ENCODE measurements at regions not wholly inside any gene's neighbourhood (a gene's known extent, or its start where the extent isn't known, plus 50 kb on each side); places are given as distances from the start of the nearest gene placed in this dataset.

GRCh38 chr17:33506889-33507650 lies 214.0 kb upstream of the ASIC2 start:
- intact Hi-C loops (cut with DNase I), result no loop called here
- H3K27me3 ChIP-seq, result no peaks in the 10 kb centered on the region
- no peak overlapping the region for H3K4me3 ChIP-seq (replicated peaks in 1 of 3)
- no peaks in the 10 kb centered on the region for H3K9me3 ChIP-seq
- no peaks in the 10 kb centered on the region for H3K36me3 ChIP-seq
- no peak for DNase-seq
- no peak overlapping the region for H3K27ac ChIP-seq
- no peaks in the 10 kb centered on the region for H3K4me1 ChIP-seq
- 69 to 77% methylated on average over 11 of the region's 11 CpGs for WGBS, 2 donors
- no peak for TF ChIP-seq CTCF (IDR thresholded peaks at IDR 0.05)
- no peak for TF ChIP-seq POLR2A (IDR thresholded peaks at IDR 0.05)

DNA sequence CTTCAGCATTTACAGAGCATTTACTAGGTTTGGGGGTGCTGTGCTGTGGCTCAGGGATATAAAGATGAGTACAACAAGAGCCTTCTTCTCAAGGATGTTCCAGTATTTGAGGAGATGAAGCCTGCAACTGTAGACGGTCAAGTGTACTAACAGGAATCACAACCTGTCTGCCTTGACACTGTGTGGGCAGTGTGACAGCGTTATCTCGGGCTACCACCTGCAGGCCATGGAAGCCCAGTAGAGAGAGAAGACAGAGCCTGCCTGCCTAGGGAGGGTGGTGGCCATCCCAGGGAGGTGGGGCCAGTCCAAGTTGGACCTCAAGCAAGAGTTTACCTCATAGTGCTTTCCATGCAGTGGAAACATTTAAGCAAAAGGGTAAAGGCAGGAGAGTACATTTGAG lies 215.1 kb upstream of the ASIC2 start:
- Histone ChIP-seq H3K9me3 (no peaks in the 10 kb centered on the region), H3K36me3 (no peaks in the 10 kb centered on the region), H3K4me3 (replicated peaks in 1 of 3) (no peak overlapping the region), H3K27me3 (no peaks in the 10 kb centered on the region), H3K27ac (no peak overlapping the region), H3K4me1 (no peaks in the 10 kb centered on the region)
- WGBS, 2 donors, result 60 to 62% methylated on average over 3 of the region's 3 CpGs
- TF ChIP-seq CTCF (IDR thresholded peaks at IDR 0.05), result no peak
- no peak for TF ChIP-seq POLR2A (IDR thresholded peaks at IDR 0.05)
- no peak for DNase-seq
- intact Hi-C loops (cut with DNase I), result no loop called here

DNA sequence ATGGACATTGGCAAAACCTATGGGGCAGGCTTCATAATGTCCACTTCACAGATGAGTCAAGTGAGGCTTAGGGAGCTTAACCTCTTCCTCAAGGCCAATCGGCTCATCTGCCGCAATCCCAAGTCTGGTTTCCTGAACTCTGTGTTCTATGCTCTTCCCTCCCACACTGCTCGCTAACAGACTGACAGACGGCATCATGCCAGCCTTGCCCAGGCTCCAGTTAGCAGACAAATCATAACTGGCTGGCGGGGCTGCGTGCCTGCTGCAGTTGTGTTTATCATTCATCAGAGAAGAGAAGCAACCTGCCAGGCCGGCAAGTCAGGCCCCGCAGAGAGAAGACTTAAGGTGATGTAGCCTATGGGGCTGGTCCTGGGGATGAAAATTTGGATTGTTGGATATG lies 216.2 kb upstream of the ASIC2 start:
- Histone ChIP-seq H3K27me3 (no peaks in the 10 kb centered on the region), H3K9me3 (no peaks in the 10 kb centered on the region), H3K27ac (no peak overlapping the region), H3K36me3 (no peaks in the 10 kb centered on the region), H3K4me1 (no peaks in the 10 kb centered on the region), H3K4me3 (replicated peaks in 1 of 3) (no peak overlapping the region)
- TF ChIP-seq POLR2A (IDR thresholded peaks at IDR 0.05) (no peak), CTCF (IDR thresholded peaks at IDR 0.05) (no peak)
- intact Hi-C loops (cut with DNase I), result no loop called here
- 67 to 82% methylated on average over 8 of the region's 8 CpGs for WGBS, 2 donors
- no peak for DNase-seq

- no peaks in the 10 kb centered on the region for H3K4me1 ChIP-seq
- no peak overlapping the region for H3K4me3 ChIP-seq (replicated peaks in 1 of 3)
- no peaks in the 10 kb centered on the region for H3K9me3 ChIP-seq
- 67 to 78% methylated on average over 2 of the region's 2 CpGs for WGBS, 2 donors
- no peaks in the 10 kb centered on the region for H3K36me3 ChIP-seq
- intact Hi-C loops (cut with DNase I), result no loop called here
- H3K27ac ChIP-seq, result no peak overlapping the region
- TF ChIP-seq POLR2A (IDR thresholded peaks at IDR 0.05), result no peak
- TF ChIP-seq CTCF (IDR thresholded peaks at IDR 0.05), result no peak
- H3K27me3 ChIP-seq, result no peaks in the 10 kb centered on the region
- DNase-seq, result no peak
These were observed 218.6 kb upstream of the ASIC2 start for GRCh38 chr17:33511670-33512069.

GRCh38 chr17:33512113-33512512 lies 219.0 kb upstream of the ASIC2 start:
- intact Hi-C loops (cut with DNase I), result no loop called here
- no peaks in the 10 kb centered on the region for H3K27me3 ChIP-seq
- no peaks in the 10 kb centered on the region for H3K9me3 ChIP-seq
- H3K4me3 ChIP-seq (replicated peaks in 1 of 3), result no peak overlapping the region
- TF ChIP-seq POLR2A (IDR thresholded peaks at IDR 0.05) (no peak), CTCF (IDR thresholded peaks at IDR 0.05) (no peak)
- no peak overlapping the region for H3K27ac ChIP-seq
- no peaks in the 10 kb centered on the region for H3K4me1 ChIP-seq
- no peaks in the 10 kb centered on the region for H3K36me3 ChIP-seq
- no peak for DNase-seq
